Loucy (cell line): ENCODE measurements at regions not wholly inside any gene's neighbourhood (a gene's known extent, or its start where the extent isn't known, plus 50 kb on each side); places are given as distances from the start of the nearest gene placed in this dataset.

Experiments used
- H2AFZ ChIP-seq: fragments of 200-600 bp; sonication (generic); 2 replicates; pipeline ENCODE4 v1.6.0; 2016; ENCODE audit warnings: antibody characterized with exemption, mild to moderate bottlenecking, low read length, moderate library complexity
- H3F3A ChIP-seq: fragments of 200-600 bp; 2 replicates; pipeline ENCODE4 v1.6.0; 2016; ENCODE audit warnings: antibody characterized with exemption, low read depth, mild to moderate bottlenecking
- H3K27me3 ChIP-seq: fragments of 200-600 bp; sonication (generic); 2 replicates; pipeline ENCODE4 v1.6.1; 2014; ENCODE audit warnings: low read length, mild to moderate bottlenecking; ENCODE audit not compliant: insufficient read depth, poor library complexity, severe bottlenecking
- H3K36me3 ChIP-seq: fragments of 200-600 bp; sonication (generic); 2 replicates; pipeline ENCODE4 v1.6.1; 2016; ENCODE audit warnings: low read length; ENCODE audit not compliant: insufficient read depth
- H3K4me1 ChIP-seq: fragments of 200-600 bp; sonication (generic); 2 replicates; pipeline ENCODE4 v1.5.1; 2014; ENCODE audit warnings: low read length, mild to moderate bottlenecking; ENCODE audit not compliant: insufficient read depth, poor library complexity, severe bottlenecking
- H3K4me2 ChIP-seq: fragments of 200-600 bp; sonication (generic); 2 replicates; pipeline ENCODE4 v1.6.0; 2014; ENCODE audit warnings: antibody characterized with exemption, low read length, low read depth, mild to moderate bottlenecking; ENCODE audit not compliant: poor library complexity, severe bottlenecking
- H3K4me3 ChIP-seq: fragments of 200-600 bp; sonication (generic); 2 replicates; pipeline ENCODE4 v1.5.1; 2014; ENCODE audit warnings: low read length, mild to moderate bottlenecking, mixed read lengths; ENCODE audit not compliant: poor library complexity, severe bottlenecking
- H3K79me2 ChIP-seq: fragments of 200-600 bp; sonication (generic); 2 replicates; pipeline ENCODE4 v1.6.1; 2014; ENCODE audit warnings: low read length; ENCODE audit not compliant: insufficient read depth
- H3K9ac ChIP-seq: fragments of 200-600 bp; sonication (generic); 2 replicates; pipeline ENCODE4 v1.6.0; 2014; ENCODE audit warnings: mild to moderate bottlenecking, low read depth, low read length, moderate library complexity; ENCODE audit not compliant: poor library complexity, severe bottlenecking
- H3K9me2 ChIP-seq: fragments of 200-600 bp; sonication (generic); replicated peaks from 2 replicates; pipeline ENCODE4 v1.6.1; 2016; ENCODE audit warnings: low read depth, low read length, mixed read lengths
- H3K9me3 ChIP-seq: fragments of 200-600 bp; sonication (generic); 2 replicates; pipeline ENCODE4 v1.6.1; 2014; ENCODE audit warnings: mild to moderate bottlenecking, antibody characterized with exemption, low read length, low read depth; ENCODE audit not compliant: insufficient read depth
- H4K20me1 ChIP-seq: fragments of 200-600 bp; sonication (generic); 2 replicates; pipeline ENCODE4 v1.6.0; 2014; ENCODE audit warnings: antibody characterized with exemption, low read length, mild to moderate bottlenecking; ENCODE audit not compliant: insufficient read depth, poor library complexity, severe bottlenecking
- EZH2phosphoT487 ChIP-seq: fragments of 200-600 bp; IDR thresholded peaks from 2 replicates; pipeline ENCODE4 v1.6.1; 2018; ENCODE audit warnings: antibody characterized with exemption, mild to moderate bottlenecking, moderate library complexity, borderline replicate concordance
- TF ChIP-seq, protein P1 (sequence below): fragments of 200-600 bp; sonication (generic); conservative IDR thresholded peaks from 2 replicates; pipeline ENCODE4 v1.5.1; 2014; ENCODE audit warnings: mild to moderate bottlenecking, antibody characterized with exemption, low read length

DNA sequence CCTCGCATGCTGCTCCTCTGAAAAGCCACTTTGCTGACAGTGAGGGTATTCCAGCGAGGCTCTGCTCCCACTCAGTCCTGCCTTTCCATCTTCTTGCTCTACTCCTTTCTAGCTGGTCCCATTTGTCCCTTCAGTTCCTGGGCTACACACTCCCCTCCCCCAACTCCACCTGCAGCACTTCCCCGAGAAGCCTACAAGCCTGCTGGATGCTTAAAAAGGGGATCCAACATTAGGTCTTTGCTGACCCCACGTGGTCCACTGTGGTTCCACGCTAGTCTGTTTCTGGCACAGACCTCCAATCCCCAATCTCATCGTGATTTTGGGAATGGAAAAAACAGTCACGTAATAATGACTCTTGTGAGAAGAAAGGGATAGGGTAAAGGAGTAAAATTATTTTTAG is 121.6 kb upstream of the SNX19 start:
- Histone ChIP-seq H4K20me1 (no peaks in the 10 kb centered on the region), H3F3A (no peaks in the 10 kb centered on the region), H3K9me3 (no peaks in the 10 kb centered on the region), H3K4me3 (no peak overlapping the region), H3K79me2 (no peaks in the 10 kb centered on the region), H3K4me2 (no peak overlapping the region), H3K4me1 (no peaks in the 10 kb centered on the region), H3K9me2 (no peaks in the 10 kb centered on the region), H3K36me3 (no peaks in the 10 kb centered on the region), H3K27me3 (no peaks in the 10 kb centered on the region), H3K9ac (no peak overlapping the region), H2AFZ (no peak overlapping the region)
- no peak for TF ChIP-seq EZH2phosphoT487
- TF ChIP-seq, protein P1, sequence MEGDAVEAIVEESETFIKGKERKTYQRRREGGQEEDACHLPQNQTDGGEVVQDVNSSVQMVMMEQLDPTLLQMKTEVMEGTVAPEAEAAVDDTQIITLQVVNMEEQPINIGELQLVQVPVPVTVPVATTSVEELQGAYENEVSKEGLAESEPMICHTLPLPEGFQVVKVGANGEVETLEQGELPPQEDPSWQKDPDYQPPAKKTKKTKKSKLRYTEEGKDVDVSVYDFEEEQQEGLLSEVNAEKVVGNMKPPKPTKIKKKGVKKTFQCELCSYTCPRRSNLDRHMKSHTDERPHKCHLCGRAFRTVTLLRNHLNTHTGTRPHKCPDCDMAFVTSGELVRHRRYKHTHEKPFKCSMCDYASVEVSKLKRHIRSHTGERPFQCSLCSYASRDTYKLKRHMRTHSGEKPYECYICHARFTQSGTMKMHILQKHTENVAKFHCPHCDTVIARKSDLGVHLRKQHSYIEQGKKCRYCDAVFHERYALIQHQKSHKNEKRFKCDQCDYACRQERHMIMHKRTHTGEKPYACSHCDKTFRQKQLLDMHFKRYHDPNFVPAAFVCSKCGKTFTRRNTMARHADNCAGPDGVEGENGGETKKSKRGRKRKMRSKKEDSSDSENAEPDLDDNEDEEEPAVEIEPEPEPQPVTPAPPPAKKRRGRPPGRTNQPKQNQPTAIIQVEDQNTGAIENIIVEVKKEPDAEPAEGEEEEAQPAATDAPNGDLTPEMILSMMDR, result no peak

DNA sequence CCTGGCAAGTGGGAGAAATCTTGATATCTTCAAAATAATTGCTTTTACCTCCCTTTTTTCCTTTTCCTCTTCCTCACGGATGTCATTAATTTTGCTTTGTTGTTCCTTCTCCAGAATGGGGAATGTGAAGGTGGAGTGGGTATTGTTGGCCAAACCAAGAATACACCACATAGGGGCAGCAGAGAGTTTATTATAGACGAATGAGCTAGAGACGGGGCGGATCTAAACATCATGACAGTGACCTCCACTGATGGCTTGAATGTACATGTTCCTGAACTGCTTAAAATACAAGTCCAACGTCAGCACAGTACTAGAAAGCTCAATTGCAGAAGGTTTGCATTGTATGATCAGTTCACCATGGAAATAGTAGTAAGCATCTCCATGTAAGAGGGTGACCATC is 122.3 kb upstream of the SNX19 start:
- Histone ChIP-seq H3K4me1 (no peaks in the 10 kb centered on the region), H3K4me2 (no peak overlapping the region), H3K79me2 (no peaks in the 10 kb centered on the region), H4K20me1 (no peaks in the 10 kb centered on the region), H3F3A (no peaks in the 10 kb centered on the region), H2AFZ (no peak overlapping the region), H3K27me3 (no peaks in the 10 kb centered on the region), H3K9me3 (no peaks in the 10 kb centered on the region), H3K9ac (no peak overlapping the region), H3K36me3 (no peaks in the 10 kb centered on the region), H3K4me3 (no peak overlapping the region), H3K9me2 (no peaks in the 10 kb centered on the region)
- TF ChIP-seq EZH2phosphoT487, result no peak
- TF ChIP-seq, protein P1, result peak; percentile 50

DNA sequence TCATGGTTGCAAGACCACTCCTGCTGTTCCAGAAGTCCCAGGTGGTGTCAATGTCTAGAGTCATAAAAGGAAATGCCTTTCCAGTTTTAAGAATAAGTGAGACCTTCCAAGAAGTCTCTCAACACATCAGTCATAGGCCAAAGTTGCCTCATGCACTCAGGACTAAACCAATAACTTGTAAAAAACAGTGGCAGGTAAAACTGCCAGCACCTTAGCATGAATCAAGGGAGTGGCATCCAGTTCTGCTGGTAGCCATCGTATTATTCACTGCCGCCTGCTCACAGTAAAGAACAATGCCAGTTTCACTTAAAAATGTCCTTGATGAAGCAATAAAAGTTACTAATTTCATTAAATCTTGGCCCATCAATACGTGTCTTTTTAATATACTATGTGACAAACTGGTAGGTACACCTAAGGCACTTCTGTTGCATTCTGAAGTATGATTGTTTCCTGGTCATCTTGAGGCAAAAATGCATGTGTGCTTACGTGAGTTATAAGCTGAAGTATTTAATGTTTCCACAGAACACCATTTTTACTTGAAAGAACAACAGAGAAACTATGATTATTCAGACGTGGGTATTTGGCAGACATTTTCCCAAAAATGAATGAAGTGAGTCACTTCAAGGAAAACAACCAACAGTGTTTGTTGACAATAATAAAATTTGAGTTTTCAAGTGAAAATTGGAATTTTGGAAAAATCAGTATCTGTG is 125.2 kb upstream of the SNX19 start:
- Histone ChIP-seq H3K4me2 (no peak overlapping the region), H3K4me3 (no peak overlapping the region), H3K9me2 (no peaks in the 10 kb centered on the region), H3K79me2 (no peaks in the 10 kb centered on the region), H3K4me1 (no peaks in the 10 kb centered on the region), H3K9me3 (no peaks in the 10 kb centered on the region), H2AFZ (no peak overlapping the region), H3K9ac (no peak overlapping the region), H4K20me1 (no peaks in the 10 kb centered on the region), H3K36me3 (no peaks in the 10 kb centered on the region), H3F3A (no peaks in the 10 kb centered on the region), H3K27me3 (no peaks in the 10 kb centered on the region)
- TF ChIP-seq, protein P1, result no peak
